ENCODE measurements at regions not wholly inside any gene's neighbourhood (a gene's known extent, or its start where the extent isn't known, plus 50 kb on each side); places are given as distances from the start of the nearest gene placed in this dataset.

DNA sequence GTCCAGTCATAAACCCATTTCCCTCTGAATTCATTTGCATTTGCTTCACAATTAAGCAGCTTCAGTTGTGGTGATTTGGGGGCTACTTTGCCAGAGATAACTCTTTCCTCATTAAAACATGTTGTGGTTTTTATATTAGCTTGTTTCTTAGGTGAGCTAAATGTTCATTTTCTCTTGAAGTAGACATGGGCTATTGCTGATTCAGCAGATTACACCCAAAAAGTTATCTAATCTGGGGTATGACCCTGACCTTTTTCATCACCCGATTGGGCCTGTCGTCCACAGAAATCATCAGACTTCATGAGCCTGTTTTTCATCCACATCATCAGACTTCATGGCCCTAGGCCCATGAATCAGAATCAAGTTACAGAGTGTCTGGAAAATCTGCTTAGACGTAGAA is 97.5 kb upstream of the KLHL25 start:
- Mint-ChIP-seq H3K36me3 (ENCODE audit: insufficient read depth, unreplicated experiment) (no peaks in the 10 kb centered on the region), H3K4me1 (ENCODE audit: insufficient read depth, unreplicated experiment) (no peaks in the 10 kb centered on the region), H3K27ac (ENCODE audit: low read depth, unreplicated experiment) (no peak overlapping the region), H3K4me3 (ENCODE audit: unreplicated experiment) (no peak overlapping the region), H3K9me3 (ENCODE audit: unreplicated experiment) (peaks cover 11% of the 10 kb centered on the region), H3K27me3 (ENCODE audit: insufficient read depth, unreplicated experiment) (peaks cover 84% of the 10 kb centered on the region)
- no peak for DNase-seq (ENCODE audit: unreplicated experiment)
- ChIA-PET CTCF (interaction anchor here (0.7 kb wide), 1 partner anchor 51 kb away, joined by 3 read pairs; no protein-coding TSS in a partner anchor), POLR2A (no interaction called here)
- TF ChIP-seq, protein P1, sequence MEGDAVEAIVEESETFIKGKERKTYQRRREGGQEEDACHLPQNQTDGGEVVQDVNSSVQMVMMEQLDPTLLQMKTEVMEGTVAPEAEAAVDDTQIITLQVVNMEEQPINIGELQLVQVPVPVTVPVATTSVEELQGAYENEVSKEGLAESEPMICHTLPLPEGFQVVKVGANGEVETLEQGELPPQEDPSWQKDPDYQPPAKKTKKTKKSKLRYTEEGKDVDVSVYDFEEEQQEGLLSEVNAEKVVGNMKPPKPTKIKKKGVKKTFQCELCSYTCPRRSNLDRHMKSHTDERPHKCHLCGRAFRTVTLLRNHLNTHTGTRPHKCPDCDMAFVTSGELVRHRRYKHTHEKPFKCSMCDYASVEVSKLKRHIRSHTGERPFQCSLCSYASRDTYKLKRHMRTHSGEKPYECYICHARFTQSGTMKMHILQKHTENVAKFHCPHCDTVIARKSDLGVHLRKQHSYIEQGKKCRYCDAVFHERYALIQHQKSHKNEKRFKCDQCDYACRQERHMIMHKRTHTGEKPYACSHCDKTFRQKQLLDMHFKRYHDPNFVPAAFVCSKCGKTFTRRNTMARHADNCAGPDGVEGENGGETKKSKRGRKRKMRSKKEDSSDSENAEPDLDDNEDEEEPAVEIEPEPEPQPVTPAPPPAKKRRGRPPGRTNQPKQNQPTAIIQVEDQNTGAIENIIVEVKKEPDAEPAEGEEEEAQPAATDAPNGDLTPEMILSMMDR (IDR thresholded peaks at IDR 0.05; ENCODE audit: unreplicated experiment): no peak
- BruUV-seq (replicated peaks): no TSS peak
- intact Hi-C loops (cut with micrococcal nuclease): no loop called here

DNA sequence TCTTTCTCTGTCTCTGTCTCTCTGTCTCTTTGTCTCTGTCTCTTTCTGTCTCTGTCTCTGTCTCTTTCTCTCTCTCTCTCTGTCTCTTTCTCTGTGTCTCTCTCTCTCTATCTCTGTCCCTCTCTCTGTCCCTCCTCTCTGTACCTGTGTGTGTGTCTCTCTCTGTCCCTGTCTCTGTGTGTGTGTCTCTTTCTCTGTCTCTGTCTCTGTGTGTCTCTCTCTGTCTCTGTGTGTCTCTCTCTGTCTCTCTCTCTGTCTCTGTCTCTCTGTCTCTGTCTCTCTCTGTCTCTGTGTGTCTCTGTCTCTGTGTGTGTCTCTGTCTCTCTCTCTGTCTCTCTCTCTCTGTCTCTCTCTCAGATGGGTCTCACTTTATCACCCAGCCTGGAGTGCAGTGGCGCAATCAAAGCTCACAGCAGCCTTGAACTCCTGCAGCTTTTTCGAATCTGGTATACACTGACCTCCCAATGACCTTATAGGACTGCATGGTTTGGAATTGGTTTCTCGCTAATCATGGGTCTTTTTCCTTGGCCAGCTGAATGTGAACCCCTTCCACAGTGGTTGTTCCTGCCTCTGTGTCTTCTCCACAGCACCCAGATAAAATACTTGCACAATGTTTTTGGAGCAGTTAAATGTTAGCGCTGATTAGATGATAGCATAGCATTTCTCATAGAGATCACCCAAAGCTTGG is 102.6 kb upstream of the KLHL25 start:
- CTCF ChIA-PET: interaction anchor here (0.6 to 0.7 kb wide), 2 partner anchors 141 to 971 kb away, joined by 3 read pairs; no protein-coding TSS in a partner anchor
- Mint-ChIP-seq H3K4me3 (ENCODE audit: unreplicated experiment) (no peak overlapping the region), H3K27ac (ENCODE audit: low read depth, unreplicated experiment) (no peak overlapping the region), H3K4me1 (ENCODE audit: insufficient read depth, unreplicated experiment) (no peaks in the 10 kb centered on the region), H3K36me3 (ENCODE audit: insufficient read depth, unreplicated experiment) (no peaks in the 10 kb centered on the region), H3K9me3 (ENCODE audit: unreplicated experiment) (peaks cover 16% of the 10 kb centered on the region), H3K27me3 (ENCODE audit: insufficient read depth, unreplicated experiment) (peaks cover 64% of the 10 kb centered on the region)
- POLR2A ChIA-PET: no interaction called here
- intact Hi-C loops (cut with micrococcal nuclease): no loop called here
- TF ChIP-seq, protein P1 (IDR thresholded peaks at IDR 0.05; ENCODE audit: unreplicated experiment): no peak
- no peak for DNase-seq (ENCODE audit: unreplicated experiment)
- BruUV-seq (replicated peaks): no TSS peak

DNA sequence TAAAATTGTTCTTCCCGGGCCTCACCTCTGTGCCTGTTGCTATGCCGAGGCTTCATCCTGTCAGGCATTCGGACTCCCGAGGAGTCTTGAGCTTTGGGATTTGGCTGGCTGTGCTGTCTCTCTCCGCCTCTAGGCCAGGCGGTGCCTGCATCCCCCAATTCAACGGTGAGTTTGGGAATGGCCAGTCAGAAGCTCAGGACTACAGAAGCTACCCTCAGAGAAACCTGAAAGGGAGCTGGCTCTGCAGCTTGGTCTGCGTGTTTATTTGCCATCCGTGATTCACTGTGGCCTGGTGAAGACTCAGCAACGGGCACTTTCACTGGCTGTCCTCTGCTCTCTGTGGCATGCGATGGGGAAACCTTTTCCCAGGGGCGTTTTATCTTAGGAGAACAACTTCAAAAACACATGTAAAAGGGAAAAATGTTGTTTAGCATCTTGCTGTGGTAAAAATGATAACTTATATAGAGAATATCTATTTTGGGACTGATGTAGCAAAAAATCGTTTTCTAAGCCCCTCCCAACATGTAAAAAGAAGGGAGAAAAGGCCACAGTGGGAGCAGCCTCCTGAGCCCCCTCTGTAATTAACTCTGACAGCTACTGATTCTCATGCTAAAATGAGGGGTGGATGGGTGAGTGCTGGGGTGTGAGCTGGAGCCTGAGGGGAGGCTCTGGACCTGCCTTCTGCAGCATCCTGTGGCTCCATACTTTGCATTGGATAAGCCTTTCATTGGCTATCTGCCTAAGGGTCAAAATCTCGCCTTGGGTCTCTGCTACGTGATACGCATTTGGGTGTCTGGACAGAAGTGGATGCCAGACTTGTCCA is 103.4 kb upstream of the KLHL25 start:
- no peak for DNase-seq (ENCODE audit: unreplicated experiment)
- H3K9me3 Mint-ChIP-seq (ENCODE audit: unreplicated experiment): peaks cover 16% of the 10 kb centered on the region
- TF ChIP-seq, protein P1 (IDR thresholded peaks at IDR 0.05; ENCODE audit: unreplicated experiment): no peak
- no peak overlapping the region for H3K27ac Mint-ChIP-seq (ENCODE audit: low read depth, unreplicated experiment)
- no TSS peak for BruUV-seq (replicated peaks)
- H3K36me3 Mint-ChIP-seq (ENCODE audit: insufficient read depth, unreplicated experiment): no peaks in the 10 kb centered on the region
- H3K4me1 Mint-ChIP-seq (ENCODE audit: insufficient read depth, unreplicated experiment): no peaks in the 10 kb centered on the region
- H3K27me3 Mint-ChIP-seq (ENCODE audit: insufficient read depth, unreplicated experiment): peaks cover 68% of the 10 kb centered on the region
- POLR2A ChIA-PET: no interaction called here
- intact Hi-C loops (cut with micrococcal nuclease): no loop called here
- CTCF ChIA-PET: interaction anchor here (0.6 to 0.7 kb wide), 2 partner anchors 140 to 970 kb away, joined by 3 read pairs; no protein-coding TSS in a partner anchor
- no peak overlapping the region for H3K4me3 Mint-ChIP-seq (ENCODE audit: unreplicated experiment)

DNA sequence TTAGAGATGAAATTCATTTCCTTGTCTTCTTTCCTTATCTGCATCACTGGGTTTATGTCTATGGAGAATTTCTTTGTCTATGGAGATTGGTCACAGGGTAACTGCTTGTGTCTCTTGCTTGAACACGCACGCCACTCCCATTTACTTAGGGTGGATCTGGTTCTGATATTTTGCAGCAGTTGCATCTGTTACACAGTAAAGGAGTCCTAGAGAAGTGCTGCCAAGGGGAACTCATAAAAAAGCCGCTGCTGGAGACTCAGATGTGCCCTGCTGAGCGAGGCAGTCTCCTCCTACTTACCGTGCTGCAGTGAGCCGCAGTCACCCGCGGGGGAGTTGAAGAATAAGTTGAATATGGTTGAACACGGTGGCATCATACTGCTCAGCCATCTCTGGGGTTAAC is 105.2 kb upstream of the KLHL25 start:
- no peak overlapping the region for H3K4me3 Mint-ChIP-seq (ENCODE audit: unreplicated experiment)
- peaks cover 71% of the 10 kb centered on the region for H3K27me3 Mint-ChIP-seq (ENCODE audit: insufficient read depth, unreplicated experiment)
- intact Hi-C loops (cut with micrococcal nuclease): loop anchor here (1.0 kb wide), 1 partner anchor 11 kb away; no protein-coding TSS in a partner anchor
- DNase-seq (ENCODE audit: unreplicated experiment): no peak
- H3K36me3 Mint-ChIP-seq (ENCODE audit: insufficient read depth, unreplicated experiment): no peaks in the 10 kb centered on the region
- no peak overlapping the region for H3K27ac Mint-ChIP-seq (ENCODE audit: low read depth, unreplicated experiment)
- TF ChIP-seq, protein P1 (IDR thresholded peaks at IDR 0.05; ENCODE audit: unreplicated experiment): no peak
- CTCF ChIA-PET: no interaction called here
- H3K4me1 Mint-ChIP-seq (ENCODE audit: insufficient read depth, unreplicated experiment): no peaks in the 10 kb centered on the region
- POLR2A ChIA-PET: interaction anchor here (1.2 kb wide), 1 partner anchor 11 kb away, joined by 3 read pairs; no protein-coding TSS in a partner anchor
- H3K9me3 Mint-ChIP-seq (ENCODE audit: unreplicated experiment): peaks cover 16% of the 10 kb centered on the region
- BruUV-seq (replicated peaks): no TSS peak

All from MCF 10A (cell line).